Mammary epithelial cell (primary cell): ENCODE measurements at regions not wholly inside any gene's neighbourhood (a gene's known extent, or its start where the extent isn't known, plus 50 kb on each side); places are given as distances from the start of the nearest gene placed in this dataset.

Experiments
- CTCF ChIP-seq, 2 donors: IDR thresholded peaks in 1 of 2; conservative IDR thresholded peaks in 1 of 2; 2 replicates each; pipeline ENCODE4 v1.5.1; 2011 to 2012; ENCODE audit warnings: inconsistent platforms in 2 of 2, low read length in 2 of 2, mild to moderate bottlenecking in 2 of 2, control low read depth in 1 of 2, low read depth in 1 of 2; ENCODE audit not compliant: insufficient read depth in 1 of 2; ENCODE audit errors: extremely low read depth in 1 of 2
- EZH2 ChIP-seq: IDR thresholded peaks from 2 replicates; pipeline ENCODE4 v1.6.1; 2012; ENCODE audit warnings: low read length, inconsistent platforms, borderline replicate concordance

- TF ChIP-seq EZH2 (no peak), CTCF (conservative IDR thresholded peaks at IDR 0.05 in 1 of 2, IDR thresholded peaks at IDR 0.05 in 1 of 2; ENCODE audit: extremely low read depth in 1 of 2, insufficient read depth in 1 of 2, low read depth in 1 of 2, low read length in 2 of 2) (no peak)
Measured at GRCh38 chr1:193914871-193915270, 728.5 kb upstream of the B3GALT2 start.
